ENCODE measurements at regions not wholly inside any gene's neighbourhood (a gene's known extent, or its start where the extent isn't known, plus 50 kb on each side); places are given as distances from the start of the nearest gene placed in this dataset.

DNA sequence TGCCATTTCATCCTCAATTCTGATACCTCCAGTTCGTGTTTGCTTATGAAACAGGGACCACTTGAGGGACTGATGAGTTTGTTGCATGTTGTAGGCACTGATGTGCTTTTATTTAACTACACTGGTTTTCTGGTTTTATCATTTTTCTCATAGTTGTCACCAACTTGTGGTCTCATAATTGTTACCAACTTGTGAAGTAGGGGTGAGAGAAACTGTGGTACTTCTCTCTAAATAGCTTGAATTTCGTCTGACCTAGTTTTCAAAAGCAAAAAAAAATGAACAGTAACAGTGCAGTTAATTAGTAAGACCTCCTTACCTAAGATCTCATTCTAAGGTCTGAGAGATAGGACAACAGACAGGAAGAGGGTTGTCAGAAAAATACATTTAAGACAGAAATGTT, 78.0 kb downstream of the ANXA2R start:
- H3K27me3 ChIP-seq (ENCODE audit: insufficient read depth) = no peaks in the 10 kb centered on the region

More for the DNA sequence above, 78.0 kb downstream of the ANXA2R start:
- no peaks in the 10 kb centered on the region for H4K20me1 ChIP-seq (replicated peaks; ENCODE audit: insufficient read depth)
- no peaks in the 10 kb centered on the region for H3K36me3 ChIP-seq (ENCODE audit: insufficient read depth)
- no peak for TF ChIP-seq ZNF331 (CRISPR knock-in tag; IDR thresholded peaks at IDR 0.05; ENCODE audit: low read depth)
- TF ChIP-seq, protein P1, sequence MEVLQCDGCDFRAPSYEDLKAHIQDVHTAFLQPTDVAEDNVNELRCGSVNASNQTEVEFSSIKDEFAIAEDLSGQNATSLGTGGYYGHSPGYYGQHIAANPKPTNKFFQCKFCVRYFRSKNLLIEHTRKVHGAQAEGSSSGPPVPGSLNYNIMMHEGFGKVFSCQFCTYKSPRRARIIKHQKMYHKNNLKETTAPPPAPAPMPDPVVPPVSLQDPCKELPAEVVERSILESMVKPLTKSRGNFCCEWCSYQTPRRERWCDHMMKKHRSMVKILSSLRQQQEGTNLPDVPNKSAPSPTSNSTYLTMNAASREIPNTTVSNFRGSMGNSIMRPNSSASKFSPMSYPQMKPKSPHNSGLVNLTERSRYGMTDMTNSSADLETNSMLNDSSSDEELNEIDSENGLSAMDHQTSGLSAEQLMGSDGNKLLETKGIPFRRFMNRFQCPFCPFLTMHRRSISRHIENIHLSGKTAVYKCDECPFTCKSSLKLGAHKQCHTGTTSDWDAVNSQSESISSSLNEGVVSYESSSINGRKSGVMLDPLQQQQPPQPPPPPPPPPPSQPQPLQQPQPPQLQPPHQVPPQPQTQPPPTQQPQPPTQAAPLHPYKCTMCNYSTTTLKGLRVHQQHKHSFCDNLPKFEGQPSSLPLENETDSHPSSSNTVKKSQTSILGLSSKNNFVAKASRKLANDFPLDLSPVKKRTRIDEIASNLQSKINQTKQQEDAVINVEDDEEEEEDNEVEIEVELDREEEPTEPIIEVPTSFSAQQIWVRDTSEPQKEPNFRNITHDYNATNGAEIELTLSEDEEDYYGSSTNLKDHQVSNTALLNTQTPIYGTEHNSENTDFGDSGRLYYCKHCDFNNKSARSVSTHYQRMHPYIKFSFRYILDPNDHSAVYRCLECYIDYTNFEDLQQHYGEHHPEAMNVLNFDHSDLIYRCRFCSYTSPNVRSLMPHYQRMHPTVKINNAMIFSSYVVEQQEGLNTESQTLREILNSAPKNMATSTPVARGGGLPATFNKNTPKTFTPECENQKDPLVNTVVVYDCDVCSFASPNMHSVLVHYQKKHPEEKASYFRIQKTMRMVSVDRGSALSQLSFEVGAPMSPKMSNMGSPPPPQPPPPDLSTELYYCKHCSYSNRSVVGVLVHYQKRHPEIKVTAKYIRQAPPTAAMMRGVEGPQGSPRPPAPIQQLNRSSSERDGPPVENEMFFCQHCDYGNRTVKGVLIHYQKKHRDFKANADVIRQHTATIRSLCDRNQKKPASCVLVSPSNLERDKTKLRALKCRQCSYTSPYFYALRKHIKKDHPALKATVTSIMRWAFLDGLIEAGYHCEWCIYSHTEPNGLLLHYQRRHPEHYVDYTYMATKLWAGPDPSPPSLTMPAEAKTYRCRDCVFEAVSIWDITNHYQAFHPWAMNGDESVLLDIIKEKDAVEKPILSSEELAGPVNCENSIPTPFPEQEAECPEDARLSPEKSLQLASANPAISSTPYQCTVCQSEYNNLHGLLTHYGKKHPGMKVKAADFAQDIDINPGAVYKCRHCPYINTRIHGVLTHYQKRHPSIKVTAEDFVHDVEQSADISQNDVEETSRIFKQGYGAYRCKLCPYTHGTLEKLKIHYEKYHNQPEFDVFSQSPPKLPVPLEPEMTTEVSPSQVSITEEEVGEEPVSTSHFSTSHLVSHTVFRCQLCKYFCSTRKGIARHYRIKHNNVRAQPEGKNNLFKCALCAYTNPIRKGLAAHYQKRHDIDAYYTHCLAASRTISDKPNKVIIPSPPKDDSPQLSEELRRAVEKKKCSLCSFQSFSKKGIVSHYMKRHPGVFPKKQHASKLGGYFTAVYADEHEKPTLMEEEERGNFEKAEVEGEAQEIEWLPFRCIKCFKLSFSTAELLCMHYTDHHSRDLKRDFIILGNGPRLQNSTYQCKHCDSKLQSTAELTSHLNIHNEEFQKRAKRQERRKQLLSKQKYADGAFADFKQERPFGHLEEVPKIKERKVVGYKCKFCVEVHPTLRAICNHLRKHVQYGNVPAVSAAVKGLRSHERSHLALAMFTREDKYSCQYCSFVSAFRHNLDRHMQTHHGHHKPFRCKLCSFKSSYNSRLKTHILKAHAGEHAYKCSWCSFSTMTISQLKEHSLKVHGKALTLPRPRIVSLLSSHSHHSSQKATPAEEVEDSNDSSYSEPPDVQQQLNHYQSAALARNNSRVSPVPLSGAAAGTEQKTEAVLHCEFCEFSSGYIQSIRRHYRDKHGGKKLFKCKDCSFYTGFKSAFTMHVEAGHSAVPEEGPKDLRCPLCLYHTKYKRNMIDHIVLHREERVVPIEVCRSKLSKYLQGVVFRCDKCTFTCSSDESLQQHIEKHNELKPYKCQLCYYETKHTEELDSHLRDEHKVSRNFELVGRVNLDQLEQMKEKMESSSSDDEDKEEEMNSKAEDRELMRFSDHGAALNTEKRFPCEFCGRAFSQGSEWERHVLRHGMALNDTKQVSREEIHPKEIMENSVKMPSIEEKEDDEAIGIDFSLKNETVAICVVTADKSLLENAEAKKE (CRISPR knock-in tag; IDR thresholded peaks at IDR 0.05) = no peak
- no peak for TF ChIP-seq STAT1 (IDR thresholded peaks at IDR 0.05; ENCODE audit: unreplicated experiment)
- TF ChIP-seq, protein P2, sequence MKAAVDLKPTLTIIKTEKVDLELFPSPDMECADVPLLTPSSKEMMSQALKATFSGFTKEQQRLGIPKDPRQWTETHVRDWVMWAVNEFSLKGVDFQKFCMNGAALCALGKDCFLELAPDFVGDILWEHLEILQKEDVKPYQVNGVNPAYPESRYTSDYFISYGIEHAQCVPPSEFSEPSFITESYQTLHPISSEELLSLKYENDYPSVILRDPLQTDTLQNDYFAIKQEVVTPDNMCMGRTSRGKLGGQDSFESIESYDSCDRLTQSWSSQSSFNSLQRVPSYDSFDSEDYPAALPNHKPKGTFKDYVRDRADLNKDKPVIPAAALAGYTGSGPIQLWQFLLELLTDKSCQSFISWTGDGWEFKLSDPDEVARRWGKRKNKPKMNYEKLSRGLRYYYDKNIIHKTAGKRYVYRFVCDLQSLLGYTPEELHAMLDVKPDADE (IDR thresholded peaks at IDR 0.05) = no peak
- no peak for TF ChIP-seq EZH2 (IDR thresholded peaks at IDR 0.05; ENCODE audit: low read depth, unreplicated experiment)
- no peak for TF ChIP-seq ZNF114 (CRISPR knock-in tag; IDR thresholded peaks at IDR 0.05)
- no peak for TF ChIP-seq POLR2AphosphoS5 (IDR thresholded peaks at IDR 0.05; ENCODE audit: low read depth)
- no peak for TF ChIP-seq EZH2phosphoT487 (IDR thresholded peaks at IDR 0.05; ENCODE audit: unreplicated experiment)
- TF ChIP-seq JUNB (IDR thresholded peaks at IDR 0.05; ENCODE audit: unreplicated experiment) = no peak
- TF ChIP-seq, protein P3, sequence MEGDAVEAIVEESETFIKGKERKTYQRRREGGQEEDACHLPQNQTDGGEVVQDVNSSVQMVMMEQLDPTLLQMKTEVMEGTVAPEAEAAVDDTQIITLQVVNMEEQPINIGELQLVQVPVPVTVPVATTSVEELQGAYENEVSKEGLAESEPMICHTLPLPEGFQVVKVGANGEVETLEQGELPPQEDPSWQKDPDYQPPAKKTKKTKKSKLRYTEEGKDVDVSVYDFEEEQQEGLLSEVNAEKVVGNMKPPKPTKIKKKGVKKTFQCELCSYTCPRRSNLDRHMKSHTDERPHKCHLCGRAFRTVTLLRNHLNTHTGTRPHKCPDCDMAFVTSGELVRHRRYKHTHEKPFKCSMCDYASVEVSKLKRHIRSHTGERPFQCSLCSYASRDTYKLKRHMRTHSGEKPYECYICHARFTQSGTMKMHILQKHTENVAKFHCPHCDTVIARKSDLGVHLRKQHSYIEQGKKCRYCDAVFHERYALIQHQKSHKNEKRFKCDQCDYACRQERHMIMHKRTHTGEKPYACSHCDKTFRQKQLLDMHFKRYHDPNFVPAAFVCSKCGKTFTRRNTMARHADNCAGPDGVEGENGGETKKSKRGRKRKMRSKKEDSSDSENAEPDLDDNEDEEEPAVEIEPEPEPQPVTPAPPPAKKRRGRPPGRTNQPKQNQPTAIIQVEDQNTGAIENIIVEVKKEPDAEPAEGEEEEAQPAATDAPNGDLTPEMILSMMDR (conservative IDR thresholded peaks at IDR 0.05; ENCODE audit: low read depth in 2 of 2) = no peak
- TF ChIP-seq, protein P4, sequence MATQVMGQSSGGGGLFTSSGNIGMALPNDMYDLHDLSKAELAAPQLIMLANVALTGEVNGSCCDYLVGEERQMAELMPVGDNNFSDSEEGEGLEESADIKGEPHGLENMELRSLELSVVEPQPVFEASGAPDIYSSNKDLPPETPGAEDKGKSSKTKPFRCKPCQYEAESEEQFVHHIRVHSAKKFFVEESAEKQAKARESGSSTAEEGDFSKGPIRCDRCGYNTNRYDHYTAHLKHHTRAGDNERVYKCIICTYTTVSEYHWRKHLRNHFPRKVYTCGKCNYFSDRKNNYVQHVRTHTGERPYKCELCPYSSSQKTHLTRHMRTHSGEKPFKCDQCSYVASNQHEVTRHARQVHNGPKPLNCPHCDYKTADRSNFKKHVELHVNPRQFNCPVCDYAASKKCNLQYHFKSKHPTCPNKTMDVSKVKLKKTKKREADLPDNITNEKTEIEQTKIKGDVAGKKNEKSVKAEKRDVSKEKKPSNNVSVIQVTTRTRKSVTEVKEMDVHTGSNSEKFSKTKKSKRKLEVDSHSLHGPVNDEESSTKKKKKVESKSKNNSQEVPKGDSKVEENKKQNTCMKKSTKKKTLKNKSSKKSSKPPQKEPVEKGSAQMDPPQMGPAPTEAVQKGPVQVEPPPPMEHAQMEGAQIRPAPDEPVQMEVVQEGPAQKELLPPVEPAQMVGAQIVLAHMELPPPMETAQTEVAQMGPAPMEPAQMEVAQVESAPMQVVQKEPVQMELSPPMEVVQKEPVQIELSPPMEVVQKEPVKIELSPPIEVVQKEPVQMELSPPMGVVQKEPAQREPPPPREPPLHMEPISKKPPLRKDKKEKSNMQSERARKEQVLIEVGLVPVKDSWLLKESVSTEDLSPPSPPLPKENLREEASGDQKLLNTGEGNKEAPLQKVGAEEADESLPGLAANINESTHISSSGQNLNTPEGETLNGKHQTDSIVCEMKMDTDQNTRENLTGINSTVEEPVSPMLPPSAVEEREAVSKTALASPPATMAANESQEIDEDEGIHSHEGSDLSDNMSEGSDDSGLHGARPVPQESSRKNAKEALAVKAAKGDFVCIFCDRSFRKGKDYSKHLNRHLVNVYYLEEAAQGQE (IDR thresholded peaks at IDR 0.05; ENCODE audit: unreplicated experiment) = no peak
- no peak for TF ChIP-seq NANOG (IDR thresholded peaks at IDR 0.05; ENCODE audit: borderline replicate concordance)
- TF ChIP-seq CREB1 (CRISPR knock-in tag; IDR thresholded peaks at IDR 0.05; ENCODE audit: low read depth) = no peak
- H3K9me2 ChIP-seq (ENCODE audit: insufficient read depth) = no peaks in the 10 kb centered on the region
- H3F3A ChIP-seq (replicated peaks; ENCODE audit: low read depth) = no peaks in the 10 kb centered on the region
- H3K9me3 Mint-ChIP-seq = no peaks in the 10 kb centered on the region
- no peak overlapping the region for H3K4me2 ChIP-seq
- no peaks in the 10 kb centered on the region for H3K4me1 ChIP-seq (ENCODE audit: insufficient read depth)
- no peak overlapping the region for H3K27ac Mint-ChIP-seq
- no peak overlapping the region for H3K4me3 ChIP-seq
- H3K27ac ChIP-seq (ENCODE audit: low read depth) = no peak overlapping the region
- no peak for DNase-seq (ENCODE audit: low spot score)
- peaks cover 4% of the 10 kb centered on the region for H3K27me3 Mint-ChIP-seq (ENCODE audit: insufficient read depth, low read depth, poor library complexity)
- ATAC-seq = no peak
- H3K79me2 ChIP-seq (replicated peaks; ENCODE audit: insufficient read depth) = no peaks in the 10 kb centered on the region
- H3K36me3 Mint-ChIP-seq (ENCODE audit: low read depth) = no peaks in the 10 kb centered on the region
- H3K4me3 Mint-ChIP-seq = no peak overlapping the region
- no peak overlapping the region for H2AFZ ChIP-seq
- H3K4me1 Mint-ChIP-seq = no peaks in the 10 kb centered on the region

Measured in GM23338 (cell line).